WERI-Rb-1 (cell line): ENCODE measurements at regions not wholly inside any gene's neighbourhood (a gene's known extent, or its start where the extent isn't known, plus 50 kb on each side); places are given as distances from the start of the nearest gene placed in this dataset.

Experiments used
- DNase-seq: peaks from one replicate; pipeline ENCODE4 v3.0.0-alpha.2; 2020
- H3K27ac ChIP-seq: fragments of 250-450 bp; sonication (Bioruptor Pico); 2 replicates; pipeline ENCODE4 v1.5.1; 2020; ENCODE audit warnings: mild to moderate bottlenecking, moderate library complexity
- H3K27me3 ChIP-seq: fragments of 250-450 bp; sonication (Bioruptor Pico); 2 replicates; pipeline ENCODE4 v1.5.1; 2021; ENCODE audit warnings: mild to moderate bottlenecking, low read depth, moderate library complexity; ENCODE audit not compliant: insufficient read depth, severe bottlenecking
- H3K36me3 ChIP-seq: fragments of 250-450 bp; sonication (Bioruptor Pico); 2 replicates; pipeline ENCODE4 v1.5.1; 2020; ENCODE audit warnings: mild to moderate bottlenecking, moderate library complexity
- H3K4me3 ChIP-seq: 2 replicates; pipeline ENCODE4 v1.5.1; 2011; ENCODE audit warnings: low read depth, mild to moderate bottlenecking, control low read depth, low read length
- H3K9me3 ChIP-seq: fragments of 250-450 bp; sonication (Bioruptor Pico); 2 replicates; pipeline ENCODE4 v1.5.1; 2021; ENCODE audit warnings: mild to moderate bottlenecking, moderate library complexity; ENCODE audit not compliant: severe bottlenecking
- CTCF ChIP-seq: IDR thresholded peaks from 2 replicates; pipeline ENCODE4 v1.5.1; 2011; ENCODE audit warnings: low read depth, mild to moderate bottlenecking, control low read depth, inconsistent platforms, low read length

GRCh38 chr18:78128004-78128403, 851.6 kb upstream of the SALL3 start:
- H3K9me3 ChIP-seq = peaks cover 6% of the 10 kb centered on the region
- no peaks in the 10 kb centered on the region for H3K36me3 ChIP-seq
- H3K4me3 ChIP-seq = no peak overlapping the region
- no peak for TF ChIP-seq CTCF
- H3K27ac ChIP-seq = no peak overlapping the region
- no peak for DNase-seq
- no peaks in the 10 kb centered on the region for H3K27me3 ChIP-seq

DNA sequence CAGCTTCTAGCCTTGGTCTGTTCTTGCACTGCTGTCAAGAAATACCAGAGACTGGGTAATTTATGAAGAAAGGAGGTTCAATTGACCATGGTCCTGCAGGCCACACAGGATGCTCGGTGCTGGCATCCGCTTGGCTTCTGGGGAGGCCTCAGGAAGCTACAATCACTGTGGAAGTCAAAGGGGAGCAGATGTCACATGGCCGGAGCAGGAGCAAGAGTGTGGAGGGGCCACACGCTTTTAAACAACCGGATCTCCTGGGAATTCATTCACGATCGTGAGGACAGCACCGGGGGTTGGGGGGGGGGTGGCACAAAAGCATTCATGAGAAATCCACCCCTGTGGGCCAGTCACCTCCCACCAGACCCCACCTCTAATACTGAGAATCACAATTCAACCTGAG, 850.4 kb upstream of the SALL3 start:
- Histone ChIP-seq H3K27me3 (no peaks in the 10 kb centered on the region), H3K9me3 (peaks cover 6% of the 10 kb centered on the region), H3K27ac (no peak overlapping the region), H3K4me3 (no peak overlapping the region), H3K36me3 (no peaks in the 10 kb centered on the region)
- DNase-seq = no peak
- no peak for TF ChIP-seq CTCF

- no peak for TF ChIP-seq CTCF
- peaks cover 6% of the 10 kb centered on the region for H3K9me3 ChIP-seq
- H3K27ac ChIP-seq = no peak overlapping the region
Observed at GRCh38 chr18:78130232-78131195, 849.1 kb upstream of the SALL3 start.

GRCh38 chr18:78133729-78134128, 845.9 kb upstream of the SALL3 start:
- DNase-seq = no peak
- H3K36me3 ChIP-seq = no peaks in the 10 kb centered on the region
- H3K9me3 ChIP-seq = no peaks in the 10 kb centered on the region
- H3K4me3 ChIP-seq = no peak overlapping the region
- no peak for TF ChIP-seq CTCF
- no peaks in the 10 kb centered on the region for H3K27me3 ChIP-seq
- H3K27ac ChIP-seq = no peak overlapping the region

More at GRCh38 chr18:78130232-78131195, 849.1 kb upstream of the SALL3 start:
- DNase-seq = no peak
- Histone ChIP-seq H3K27me3 (no peaks in the 10 kb centered on the region), H3K36me3 (no peaks in the 10 kb centered on the region), H3K4me3 (no peak overlapping the region)

DNA sequence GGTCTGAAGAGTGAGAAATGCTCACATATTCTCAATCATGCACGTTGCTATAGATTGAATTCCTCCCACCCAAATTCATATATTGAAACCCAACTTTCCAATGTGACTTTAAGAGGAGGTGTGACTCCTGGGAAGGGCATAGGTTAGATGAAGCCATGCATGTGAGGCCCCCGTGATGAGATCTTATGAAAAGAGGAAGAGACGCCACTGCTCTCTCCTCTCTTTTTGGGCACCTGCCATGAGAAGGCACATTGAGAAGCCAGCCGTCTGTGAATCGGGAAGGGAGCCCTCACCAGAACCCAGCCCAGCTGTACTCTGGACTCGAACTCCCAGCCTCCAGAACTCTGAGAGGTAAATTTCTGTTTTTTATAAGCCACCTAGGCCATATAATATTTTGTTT, 842.6 kb upstream of the SALL3 start:
- no peak for DNase-seq
- H3K9me3 ChIP-seq = no peaks in the 10 kb centered on the region
- H3K4me3 ChIP-seq = no peak overlapping the region
- no peaks in the 10 kb centered on the region for H3K36me3 ChIP-seq
- H3K27ac ChIP-seq = no peak overlapping the region
- TF ChIP-seq CTCF = no peak
- H3K27me3 ChIP-seq = no peaks in the 10 kb centered on the region
